Left lung (tissue), 4 donors: ENCODE measurements at regions not wholly inside any gene's neighbourhood (a gene's known extent, or its start where the extent isn't known, plus 50 kb on each side); places are given as distances from the start of the nearest gene placed in this dataset.

ENCODE experiments used
- ATAC-seq: fragments of 200-7000 bp; cut with Tn5 transposase; one replicate; pipeline ENCODE4 v1.9.1; 2020; ENCODE audit warnings: moderate library complexity
- DNase-seq, 4 donors: peaks; one replicate each; pipeline ENCODE4 v3.0.0-alpha.2; 2013 to 2020
- H3K27ac ChIP-seq, 2 donors: fragments of 200-600 bp; sonication (generic) in 1 of 2; one replicate each; pipeline versions ENCODE4 v1.5.0 to v1.8.0; 2020 to 2021
- H3K27me3 ChIP-seq, 2 donors: fragments of 200-600 bp; sonication (generic) in 1 of 2; one replicate each; pipeline versions ENCODE4 v1.5.0 to v1.8.0; 2020 to 2021
- H3K36me3 ChIP-seq, 2 donors: fragments of 200-600 bp; sonication (generic) in 1 of 2; one replicate each; pipeline versions ENCODE4 v1.5.0 to v1.8.0; 2020 to 2021
- H3K4me1 ChIP-seq, 2 donors: fragments of 200-600 bp; one replicate each; pipeline ENCODE4 v1.8.0; 2021
- H3K4me3 ChIP-seq, 2 donors: fragments of 200-600 bp; sonication (generic) in 1 of 2; one replicate each; pipeline versions ENCODE4 v1.5.0 to v1.8.0; 2020 to 2021; ENCODE audit warnings: mild to moderate bottlenecking in 1 of 2
- H3K9me3 ChIP-seq, 2 donors: fragments of 200-600 bp; sonication (generic) in 1 of 2; one replicate each; pipeline versions ENCODE4 v1.5.0 to v1.8.0; 2020 to 2021
- intact Hi-C, 2 donors: fragments of 100-400 bp; cut with DNase I; formaldehyde crosslinking; loops; one replicate each; pipeline versions ENCODE4 v1.11.2 to v1.14.2; 2022
- TF ChIP-seq, protein P1 (sequence below), 2 donors: fragments of 200-600 bp; sonication (generic) in 1 of 2; IDR thresholded peaks; one replicate each; pipeline versions ENCODE4 v1.5.0 to v1.8.0; 2021; ENCODE audit warnings: antibody characterized with exemption in 2 of 2
- donor health status: DM: no; HTN: yes; CAD: no.
- donor health status: DM: no; HTN: no; CAD: no.

GRCh38 chr6:119603501-119603900, 253.9 kb upstream of the MAN1A1 start:
- Histone ChIP-seq H3K27ac (no peak overlapping the region), H3K4me3 (no peak overlapping the region), H3K36me3 (no peaks in the 10 kb centered on the region), H3K27me3 (no peaks in the 10 kb centered on the region), H3K9me3 (no peaks in the 10 kb centered on the region), H3K4me1 (no peaks in the 10 kb centered on the region)
- intact Hi-C loops, result no loop called here
- TF ChIP-seq, protein P1, sequence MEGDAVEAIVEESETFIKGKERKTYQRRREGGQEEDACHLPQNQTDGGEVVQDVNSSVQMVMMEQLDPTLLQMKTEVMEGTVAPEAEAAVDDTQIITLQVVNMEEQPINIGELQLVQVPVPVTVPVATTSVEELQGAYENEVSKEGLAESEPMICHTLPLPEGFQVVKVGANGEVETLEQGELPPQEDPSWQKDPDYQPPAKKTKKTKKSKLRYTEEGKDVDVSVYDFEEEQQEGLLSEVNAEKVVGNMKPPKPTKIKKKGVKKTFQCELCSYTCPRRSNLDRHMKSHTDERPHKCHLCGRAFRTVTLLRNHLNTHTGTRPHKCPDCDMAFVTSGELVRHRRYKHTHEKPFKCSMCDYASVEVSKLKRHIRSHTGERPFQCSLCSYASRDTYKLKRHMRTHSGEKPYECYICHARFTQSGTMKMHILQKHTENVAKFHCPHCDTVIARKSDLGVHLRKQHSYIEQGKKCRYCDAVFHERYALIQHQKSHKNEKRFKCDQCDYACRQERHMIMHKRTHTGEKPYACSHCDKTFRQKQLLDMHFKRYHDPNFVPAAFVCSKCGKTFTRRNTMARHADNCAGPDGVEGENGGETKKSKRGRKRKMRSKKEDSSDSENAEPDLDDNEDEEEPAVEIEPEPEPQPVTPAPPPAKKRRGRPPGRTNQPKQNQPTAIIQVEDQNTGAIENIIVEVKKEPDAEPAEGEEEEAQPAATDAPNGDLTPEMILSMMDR (IDR thresholded peaks at IDR 0.05), result no peak
- no peak for DNase-seq
- no peak for ATAC-seq

- no peaks in the 10 kb centered on the region for H3K9me3 ChIP-seq
- TF ChIP-seq, protein P1 (IDR thresholded peaks at IDR 0.05), result no peak
Observed at GRCh38 chr6:119602215-119603178, 252.9 kb upstream of the MAN1A1 start.

DNA sequence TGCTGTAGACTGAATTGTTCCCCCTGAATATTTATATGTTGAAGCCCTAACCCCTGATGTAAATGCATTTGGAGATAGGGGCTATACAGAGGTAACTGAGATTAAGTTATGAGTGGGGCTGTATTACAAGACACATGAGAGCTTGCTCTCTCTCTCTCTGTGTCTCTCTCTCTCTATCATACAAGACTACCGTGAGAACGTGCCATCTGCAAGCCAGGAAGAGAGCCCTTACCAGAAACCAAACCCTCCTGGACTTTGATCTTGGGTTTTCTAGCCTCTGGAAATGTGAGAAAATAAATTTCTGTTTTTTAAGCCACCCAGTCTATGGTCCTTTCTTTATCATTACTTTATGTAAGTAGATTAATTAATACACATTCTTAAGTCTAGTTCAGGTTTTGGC, 249.3 kb upstream of the MAN1A1 start:
- Histone ChIP-seq H3K9me3 (no peaks in the 10 kb centered on the region), H3K36me3 (no peaks in the 10 kb centered on the region), H3K4me3 (no peak overlapping the region), H3K4me1 (no peaks in the 10 kb centered on the region), H3K27me3 (no peaks in the 10 kb centered on the region), H3K27ac (no peak overlapping the region)
- ATAC-seq (no peak), DNase-seq (no peak)
- TF ChIP-seq, protein P1 (IDR thresholded peaks at IDR 0.05), result no peak
- intact Hi-C loops, result no loop called here

More at GRCh38 chr6:119602215-119603178, 252.9 kb upstream of the MAN1A1 start:
- Histone ChIP-seq H3K4me1 (no peaks in the 10 kb centered on the region), H3K27ac (no peak overlapping the region), H3K36me3 (no peaks in the 10 kb centered on the region), H3K4me3 (no peak overlapping the region), H3K27me3 (no peaks in the 10 kb centered on the region)
- intact Hi-C loops, result no loop called here
- ATAC-seq (no peak), DNase-seq (no peak)

- intact Hi-C loops, result no loop called here
- ATAC-seq, result no peak
- no peak for DNase-seq
- TF ChIP-seq, protein P1 (IDR thresholded peaks at IDR 0.05), result no peak
- Histone ChIP-seq H3K4me3 (no peak overlapping the region), H3K27me3 (no peaks in the 10 kb centered on the region), H3K4me1 (no peaks in the 10 kb centered on the region), H3K36me3 (no peaks in the 10 kb centered on the region), H3K9me3 (no peaks in the 10 kb centered on the region), H3K27ac (no peak overlapping the region)
Observed at GRCh38 chr6:119594907-119595306, 245.3 kb upstream of the MAN1A1 start.

- Histone ChIP-seq H3K27me3 (no peaks in the 10 kb centered on the region), H3K36me3 (no peaks in the 10 kb centered on the region), H3K27ac (no peak overlapping the region), H3K9me3 (no peaks in the 10 kb centered on the region), H3K4me1 (no peaks in the 10 kb centered on the region), H3K4me3 (no peak overlapping the region)
- DNase-seq (no peak), ATAC-seq (no peak)
- intact Hi-C loops, result no loop called here
- TF ChIP-seq, protein P1 (IDR thresholded peaks at IDR 0.05), result no peak
Observed at GRCh38 chr6:119591235-119591634, 241.7 kb upstream of the MAN1A1 start.
